SK-N-SH (cell line): ENCODE measurements at regions not wholly inside any gene's neighbourhood (a gene's known extent, or its start where the extent isn't known, plus 50 kb on each side); places are given as distances from the start of the nearest gene placed in this dataset.

Source experiments
- CHD2 ChIP-seq: fragments of 150-350 bp; IDR thresholded peaks from 2 replicates; pipeline ENCODE4 v1.6.1; 2018; ENCODE audit warnings: low read length; ENCODE audit not compliant: partially characterized antibody
- CTCF ChIP-seq: fragments of 200-600 bp; sonication (generic); IDR thresholded peaks from 2 replicates; pipeline ENCODE4 v1.6.1; 2017; ENCODE audit warnings: antibody characterized with exemption, mild to moderate bottlenecking, moderate library complexity
- EZH2phosphoT487 ChIP-seq: fragments of 200-600 bp; sonication (generic); IDR thresholded peaks from 2 replicates; pipeline ENCODE4 v1.6.1; 2017; ENCODE audit warnings: low read depth, mixed run types, mild to moderate bottlenecking, antibody characterized with exemption, moderate library complexity, borderline replicate concordance
- GATA2 ChIP-seq: sonication (generic); formaldehyde crosslinking; IDR thresholded peaks from 2 replicates; pipeline ENCODE4 v1.5.0; 2020; ENCODE audit warnings: mild to moderate bottlenecking, missing genetic modification reagents
- POLR2AphosphoS5 ChIP-seq: IDR thresholded peaks from 2 replicates; pipeline ENCODE4 v1.6.1; 2012; ENCODE audit warnings: low read depth, low read length
- RAD21 ChIP-seq: IDR thresholded peaks from 2 replicates; pipeline ENCODE4 v1.6.1; 2012; ENCODE audit warnings: mild to moderate bottlenecking, low read length
- RCOR1 ChIP-seq: fragments of 150-350 bp; IDR thresholded peaks from 2 replicates; pipeline ENCODE4 v1.6.1; 2017; ENCODE audit warnings: antibody characterized with exemption, low read length
- SIN3A ChIP-seq: IDR thresholded peaks from 2 replicates; pipeline ENCODE4 v1.6.1; 2012; ENCODE audit warnings: low read depth, mild to moderate bottlenecking, low read length, moderate library complexity, borderline replicate concordance
- SMC3 ChIP-seq: IDR thresholded peaks from 2 replicates; pipeline ENCODE4 v1.6.1; 2012; ENCODE audit warnings: low read depth, low read length, improper control_type of control experiment
- TAF1 ChIP-seq: IDR thresholded peaks from 2 replicates; pipeline ENCODE4 v1.6.1; 2012; ENCODE audit warnings: low read depth, mild to moderate bottlenecking, low read length, moderate library complexity, borderline replicate concordance
- TCF12 ChIP-seq: IDR thresholded peaks from 2 replicates; pipeline ENCODE4 v1.4.0; 2012
- YY1 ChIP-seq: IDR thresholded peaks from 2 replicates; pipeline ENCODE4 v1.4.0; 2012; ENCODE audit warnings: low read depth, mild to moderate bottlenecking

DNA sequence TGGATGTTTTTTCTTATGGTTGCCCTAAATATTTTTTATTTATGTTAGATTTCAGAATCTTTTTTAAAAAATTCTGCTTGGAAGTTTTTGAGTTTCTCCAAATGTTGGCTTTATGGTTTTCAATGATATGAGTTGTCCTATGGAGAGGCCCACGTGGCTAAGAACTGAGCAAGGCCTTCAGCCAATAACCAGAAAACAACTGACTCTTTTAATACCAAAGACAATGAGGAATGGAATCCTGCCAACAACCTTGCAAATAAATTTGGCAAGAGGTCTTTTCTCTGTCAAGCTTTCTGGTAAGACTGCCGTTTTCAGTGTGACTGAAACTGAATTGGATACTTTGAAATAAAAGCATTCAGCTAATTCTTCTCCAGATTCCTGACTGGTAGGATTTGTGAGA lies 1740.1 kb upstream of the WWC1 start:
- TF ChIP-seq CTCF (no peak), TAF1 (no peak), TCF12 (no peak), SIN3A (no peak), CHD2 (no peak), POLR2AphosphoS5 (no peak), RAD21 (no peak), YY1 (no peak), RCOR1 (no peak), EZH2phosphoT487 (no peak), SMC3 (no peak), GATA2 (CRISPR knock-in tag) (no peak)
